CD14-positive monocyte (primary cell): ENCODE measurements at regions not wholly inside any gene's neighbourhood (a gene's known extent, or its start where the extent isn't known, plus 50 kb on each side); places are given as distances from the start of the nearest gene placed in this dataset.

ENCODE experiments used
- DNase-seq, 3 donors: peaks; one replicate each; pipeline ENCODE4 v3.0.0-alpha.2; 2011 to 2022
- H2AFZ ChIP-seq: 2 replicates; pipeline ENCODE4 v1.6.0; 2012; ENCODE audit warnings: mild to moderate bottlenecking, low read depth, low read length, inconsistent platforms; ENCODE audit not compliant: insufficient read depth, poor library complexity, severe bottlenecking
- H3K27ac ChIP-seq, 2 donors: 1 replicate in 1 of 2; 2 replicates in 1 of 2; pipeline ENCODE4 v1.5.1; 2012 to 2013; ENCODE audit warnings: low read length in 2 of 2, control low read depth in 1 of 2, inconsistent platforms in 1 of 2, low read depth in 1 of 2, mild to moderate bottlenecking in 1 of 2
- H3K27me3 ChIP-seq, 2 donors: one replicate each; pipeline versions ENCODE4 v1.6.0 to v1.6.1; 2011 to 2013; ENCODE audit warnings: low read length in 2 of 2; ENCODE audit not compliant: control insufficient read depth in 2 of 2, insufficient read depth in 2 of 2
- H3K36me3 ChIP-seq, 2 donors: replicated peaks in 1 of 2; 1 replicate in 1 of 2; 2 replicates in 1 of 2; pipeline versions ENCODE4 v1.5.1 to v1.6.1; 2012 to 2013; ENCODE audit warnings: low read length in 2 of 2, control low read depth in 1 of 2, inconsistent platforms in 1 of 2, mild to moderate bottlenecking in 1 of 2; ENCODE audit not compliant: insufficient read depth in 2 of 2, control insufficient read depth in 1 of 2
- H3K4me1 ChIP-seq, 2 donors: 1 replicate in 1 of 2; 2 replicates in 1 of 2; pipeline versions ENCODE4 v1.5.1 to v1.6.1; 2012 to 2013; ENCODE audit warnings: low read length in 2 of 2, control low read depth in 1 of 2, inconsistent platforms in 1 of 2, mild to moderate bottlenecking in 1 of 2, moderate library complexity in 1 of 2; ENCODE audit not compliant: insufficient read depth in 2 of 2, control insufficient read depth in 1 of 2
- H3K4me2 ChIP-seq: replicated peaks from 2 replicates; pipeline ENCODE3; 2012; ENCODE audit warnings: low read length, moderate library complexity, mild to moderate bottlenecking; ENCODE audit not compliant: poor library complexity, severe bottlenecking; ENCODE audit errors: extremely low read depth
- H3K4me3 ChIP-seq, 3 experiments: fragments of 200-600 bp in 1 of 3; sonication (generic) in 1 of 3; replicated peaks in 1 of 3; 1 replicate in 2 of 3; 2 replicates in 1 of 3; pipeline ENCODE4 v1.5.1; 2011 to 2013; ENCODE audit warnings: low read length in 3 of 3, mild to moderate bottlenecking in 3 of 3, control low read depth in 2 of 3, low read depth in 2 of 3, inconsistent platforms in 1 of 3, moderate library complexity in 1 of 3
- H3K79me2 ChIP-seq: 2 replicates; pipeline ENCODE4 v1.6.0; 2012; ENCODE audit warnings: mild to moderate bottlenecking, control low read depth, inconsistent platforms, low read length, moderate library complexity; ENCODE audit not compliant: insufficient read depth
- H3K9ac ChIP-seq: 2 replicates; pipeline ENCODE4 v1.6.0; 2017; ENCODE audit warnings: low read length, mild to moderate bottlenecking; ENCODE audit not compliant: insufficient read depth, poor library complexity, severe bottlenecking
- H3K9me3 ChIP-seq, 2 donors: replicated peaks in 1 of 2; 1 replicate in 1 of 2; 2 replicates in 1 of 2; pipeline versions ENCODE4 v1.5.1 to v1.6.1; 2012 to 2013; ENCODE audit warnings: low read length in 2 of 2, control low read depth in 1 of 2; ENCODE audit not compliant: control insufficient read depth in 1 of 2, insufficient read depth in 1 of 2
- H4K20me1 ChIP-seq: 2 replicates; pipeline ENCODE4 v1.6.0; 2012; ENCODE audit warnings: mild to moderate bottlenecking, low read length, control low read depth, moderate library complexity; ENCODE audit not compliant: insufficient read depth
- H3K27ac Mint-ChIP-seq, 7 donors: one replicate each; pipeline ENCODE4 v1.8.0; 2020; ENCODE audit warnings: mild to moderate bottlenecking in 7 of 7, mixed read lengths in 7 of 7, moderate library complexity in 6 of 7, inconsistent platforms in 2 of 7
- H3K27me3 Mint-ChIP-seq, 3 donors: one replicate each; pipeline ENCODE4 v1.8.0; 2021 to 2022; ENCODE audit warnings: low read depth in 3 of 3, mild to moderate bottlenecking in 3 of 3, mixed read lengths in 3 of 3, moderate library complexity in 3 of 3, inconsistent platforms in 1 of 3
- H3K36me3 Mint-ChIP-seq, 2 donors: one replicate each; pipeline ENCODE4 v1.8.0; 2020; ENCODE audit warnings: mixed read lengths in 2 of 2, inconsistent platforms in 1 of 2, mild to moderate bottlenecking in 1 of 2
- H3K4me1 Mint-ChIP-seq: one replicate; pipeline ENCODE4 v1.8.0; 2020; ENCODE audit warnings: mild to moderate bottlenecking, mixed read lengths
- H3K4me3 Mint-ChIP-seq, 2 donors: one replicate each; pipeline ENCODE4 v1.8.0; 2020; ENCODE audit warnings: mild to moderate bottlenecking in 2 of 2, mixed read lengths in 2 of 2, moderate library complexity in 1 of 2
- H3K9me3 Mint-ChIP-seq, 7 donors: one replicate each; pipeline ENCODE4 v1.8.0; 2020 to 2022; ENCODE audit warnings: mixed read lengths in 7 of 7, mild to moderate bottlenecking in 6 of 7, moderate library complexity in 6 of 7, inconsistent platforms in 2 of 7
- CTCF ChIP-seq: fragments of 200-600 bp; IDR thresholded peaks from one replicate; pipeline ENCODE4 v1.8.0; 2022; ENCODE audit warnings: antibody characterized with exemption, mild to moderate bottlenecking
- WGBS: methylation state at CpG from one replicate; pipeline ENCODE4 v1.1.5; 2013; ENCODE audit warnings: missing lambda C conversion rate; ENCODE audit not compliant: insufficient coverage; 5-methylcytosine and 5-hydroxymethylcytosine counted together
- intact Hi-C, 2 donors: fragments of 100-400 bp; cut with micrococcal nuclease; formaldehyde crosslinking; loops; one replicate each; pipeline versions ENCODE4 v1.15.0 to v1.15.1; 2023

- Histone ChIP-seq H3K27ac (peak overlapping the region in 1 of 2 donors; percentile 63), H3K27me3 (no peaks in the 10 kb centered on the region), H3K36me3 (no peaks in the 10 kb centered on the region), H3K9ac (no peak overlapping the region), H4K20me1 (no peaks in the 10 kb centered on the region), H3K4me3 (peak overlapping the region in 2 of 3 experiments; percentile 3 to 39), H3K79me2 (no peaks in the 10 kb centered on the region), H3K4me1 (peaks cover 31 to 32% of the 10 kb centered on the region in 2 donors), H3K4me2 (peak overlapping the region; percentile 51), H3K9me3 (no peaks in the 10 kb centered on the region), H2AFZ (no peak overlapping the region)
- H3K4me1 Mint-ChIP-seq: peaks cover 27% of the 10 kb centered on the region
- no peaks in the 10 kb centered on the region for H3K36me3 Mint-ChIP-seq
- peaks cover 0 to 5% (median 1%) of the 10 kb centered on the region in 3 donors for H3K27me3 Mint-ChIP-seq
- intact Hi-C loops: no loop called here
- 89% methylated on average over 3 of the region's 8 CpGs for WGBS
- peak overlapping the region; percentile 27 to 59 for H3K4me3 Mint-ChIP-seq
- DNase-seq: peak; percentile 43 to 63 (median 61)
- H3K27ac Mint-ChIP-seq: peak overlapping the region; percentile 40 to 86 (median 68)
- peaks cover 0 to 5% (median 0%) of the 10 kb centered on the region in 7 donors for H3K9me3 Mint-ChIP-seq
- no peak for TF ChIP-seq CTCF
Observed at GRCh38 chr7:77473229-77474005, 57.3 kb upstream of the GSAP start.

- peaks cover 52 to 58% of the 10 kb centered on the region in 2 donors for H3K4me1 ChIP-seq
- no peaks in the 10 kb centered on the region for H4K20me1 ChIP-seq
- Mint-ChIP-seq H3K36me3 (no peaks in the 10 kb centered on the region), H3K9me3 (peaks cover 0 to 5% (median 0%) of the 10 kb centered on the region in 7 donors), H3K27me3 (peaks cover 0 to 2% (median 1%) of the 10 kb centered on the region in 3 donors), H3K4me3 (no peak overlapping the region), H3K27ac (no peak overlapping the region), H3K4me1 (peaks cover 43% of the 10 kb centered on the region)
- H3K36me3 ChIP-seq: no peaks in the 10 kb centered on the region
- H3K9ac ChIP-seq: no peak overlapping the region
- H3K79me2 ChIP-seq: no peaks in the 10 kb centered on the region
- H3K9me3 ChIP-seq: no peaks in the 10 kb centered on the region
- intact Hi-C loops: loop anchor here (5.0 to 10.0 kb wide), 3 partner anchors 65 to 67 kb away; partner anchors contain the start of gene PTPN12 (in 2 of the 2)
- WGBS: no CpG with 5 or more reads among the region's 1 CpG
- H2AFZ ChIP-seq: no peak overlapping the region
- no peaks in the 10 kb centered on the region for H3K27me3 ChIP-seq
- no peak overlapping the region for H3K4me2 ChIP-seq
- no peak overlapping the region for H3K27ac ChIP-seq
- no peak overlapping the region for H3K4me3 ChIP-seq
- no peak for DNase-seq
- no peak for TF ChIP-seq CTCF
Observed at GRCh38 chr7:77469927-77470326, 53.8 kb upstream of the GSAP start.
